H54 (cell line): ENCODE measurements at regions not wholly inside any gene's neighbourhood (a gene's known extent, or its start where the extent isn't known, plus 50 kb on each side); places are given as distances from the start of the nearest gene placed in this dataset.

Experiments
- DNase-seq: peaks from one replicate; pipeline ENCODE4 v3.0.0; 2011; ENCODE audit warnings: low spot score, mixed read lengths; ENCODE audit not compliant: insufficient read length
- FAIRE-seq: peaks from 3 replicates; lab custom pipeline; 2011; peaks lifted over from hg19 to GRCh38; lab: Jason Lieb, UNC
- POLR2A ChIP-seq: IDR thresholded peaks from 2 replicates; pipeline ENCODE4 v1.6.1; 2011; ENCODE audit warnings: low read depth, mild to moderate bottlenecking, low read length

GRCh38 chr5:100722657-100723056 is 180.4 kb downstream of the ST8SIA4 start:
- no peak for TF ChIP-seq POLR2A
- no peak for FAIRE-seq
- no peak for DNase-seq

DNA sequence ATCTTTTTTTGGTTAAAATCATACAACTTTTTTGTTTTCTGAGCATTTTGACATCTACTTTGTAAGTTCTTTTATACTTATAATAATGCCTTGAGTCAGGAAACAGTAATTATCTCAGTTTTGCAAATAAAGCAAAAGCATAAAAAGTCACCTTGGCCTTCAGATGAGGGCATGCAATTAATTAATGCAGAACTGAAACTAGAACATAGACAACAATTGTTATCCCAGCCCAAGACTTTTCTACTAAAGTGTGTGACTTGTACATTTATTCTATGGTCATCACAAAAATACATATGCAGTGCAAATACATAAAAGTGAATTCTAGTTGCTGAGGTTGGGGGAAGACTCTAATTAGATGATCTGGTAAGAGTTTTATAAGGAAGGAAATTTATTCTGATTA is 179.9 kb downstream of the ST8SIA4 start:
- no peak for TF ChIP-seq POLR2A
- FAIRE-seq, result no peak
- DNase-seq, result no peak

DNA sequence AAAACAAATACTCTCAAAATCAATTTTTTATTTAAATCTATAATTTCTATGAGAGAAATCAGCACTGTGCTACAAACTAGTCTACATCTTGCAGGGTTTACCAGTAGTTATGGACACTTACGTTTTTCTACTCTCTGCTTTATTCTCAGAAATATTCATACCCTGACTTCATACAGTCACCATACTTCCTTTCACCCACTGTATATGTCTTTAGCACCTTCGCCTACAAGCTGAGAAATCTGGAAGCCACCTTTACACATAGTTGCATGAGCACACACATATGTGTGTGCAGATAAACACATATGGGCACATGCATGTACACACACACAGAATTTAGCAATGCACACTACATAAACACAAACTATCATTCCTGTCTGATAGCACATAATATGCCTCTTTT is 177.0 kb downstream of the ST8SIA4 start:
- no peak for TF ChIP-seq POLR2A
- FAIRE-seq, result no peak

GRCh38 chr5:100731768-100732167 is 171.3 kb downstream of the ST8SIA4 start:
- DNase-seq, result no peak
- FAIRE-seq, result peak; percentile 84
- no peak for TF ChIP-seq POLR2A

More for the DNA sequence above, 177.0 kb downstream of the ST8SIA4 start:
- no peak for DNase-seq

- FAIRE-seq (no peak), DNase-seq (no peak)
- no peak for TF ChIP-seq POLR2A
These were observed 156.4 kb downstream of the ST8SIA4 start for GRCh38 chr5:100746730-100747129.

DNA sequence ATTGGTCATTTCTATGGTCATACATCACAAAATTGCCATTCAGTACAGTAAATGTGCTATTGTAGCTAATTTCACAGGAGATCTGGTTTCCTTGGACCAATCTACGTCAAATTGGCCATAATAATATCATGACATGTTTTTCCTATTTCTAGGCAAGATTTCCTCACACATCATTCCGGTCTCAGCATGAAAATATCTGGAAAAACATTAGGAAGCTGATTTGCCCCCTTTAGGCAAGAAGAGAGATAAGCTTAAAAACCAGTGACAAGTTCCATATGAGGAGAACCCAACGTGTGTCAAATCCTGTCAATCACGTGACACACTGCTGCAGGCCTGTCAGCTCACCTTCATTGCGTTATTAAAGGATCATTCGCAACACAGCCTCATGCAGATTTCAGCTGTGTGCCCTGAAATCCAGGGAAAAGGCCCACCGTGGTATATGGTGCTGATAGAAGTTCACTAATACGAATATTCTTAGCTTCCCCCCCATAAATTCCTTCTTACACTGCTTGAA is 153.3 kb downstream of the ST8SIA4 start:
- FAIRE-seq (no peak), DNase-seq (no peak)
- no peak for TF ChIP-seq POLR2A

GRCh38 chr5:100755435-100755834 is 147.6 kb downstream of the ST8SIA4 start:
- TF ChIP-seq POLR2A, result no peak
- no peak for DNase-seq
- FAIRE-seq, result no peak
